Activated CD4-positive, alpha-beta T cell treated with anti-CD3 and anti-CD28 coated beads, Interleukin-2, Interleukin-4, amounts not matched to agents 100 ng/mL and 50 ng/mL, durations not matched to agents 16 hours and 8 hours (primary cell): ENCODE measurements at regions not wholly inside any gene's neighbourhood (a gene's known extent, or its start where the extent isn't known, plus 50 kb on each side); places are given as distances from the start of the nearest gene placed in this dataset.

Experiments used
- DNase-seq: peaks from one replicate; pipeline ENCODE4 v3.0.0-alpha.2; 2020; ENCODE audit warnings: low spot score

- DNase-seq, result peak; percentile 60
Observed at GRCh38 chr18:11553098-11553940, 56.1 kb upstream of the SLC35G4 start.

DNA sequence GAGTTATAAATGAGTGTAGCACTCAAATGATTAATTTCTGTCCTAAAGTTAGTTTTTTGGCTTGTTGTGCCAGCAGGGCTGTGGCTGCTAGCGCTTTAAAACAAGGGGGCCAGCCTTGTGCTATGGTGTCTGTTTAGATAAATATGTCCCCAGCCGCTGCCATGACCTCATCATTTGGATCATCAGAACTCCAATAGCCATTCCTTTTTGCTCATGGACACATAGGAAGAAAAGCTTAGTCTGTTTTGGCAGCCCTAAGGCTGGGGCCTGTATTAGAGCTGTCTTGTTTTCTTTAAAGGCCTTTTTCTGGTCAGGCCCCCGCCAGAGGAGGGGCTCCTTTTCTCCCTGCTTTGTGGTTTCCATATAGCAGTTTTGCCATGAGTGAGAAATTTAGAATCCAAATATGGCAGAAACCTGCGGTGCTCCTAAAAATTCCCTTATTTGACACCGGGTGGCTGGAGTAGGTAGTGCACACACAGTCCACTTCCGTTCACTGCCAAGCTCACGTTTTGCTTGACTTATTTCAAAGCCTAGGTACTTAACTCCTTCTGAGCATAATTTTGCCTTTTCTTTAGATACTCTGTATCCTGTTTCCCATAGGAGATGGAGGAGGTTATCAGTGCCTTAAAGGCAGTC is 60.4 kb upstream of the SLC35G4 start:
- no peak for DNase-seq

DNA sequence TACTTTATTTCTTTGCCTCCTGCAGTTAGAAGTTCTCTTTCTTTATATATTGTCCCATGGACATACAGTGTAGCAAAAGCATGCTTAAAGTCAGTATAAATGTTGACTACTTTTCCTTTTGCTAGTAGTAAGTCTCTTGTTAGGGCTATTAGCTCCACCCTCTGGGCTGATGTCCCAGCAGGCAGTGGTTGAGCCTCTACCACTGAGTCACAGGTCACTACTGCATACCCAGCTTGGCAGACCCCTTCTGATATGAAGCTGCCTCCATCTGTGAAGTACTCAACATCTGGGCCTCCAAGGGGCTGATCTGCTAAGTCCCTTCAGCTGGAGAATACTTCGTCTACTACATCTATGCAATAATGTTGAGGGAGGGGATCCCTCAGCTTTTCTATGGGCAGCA is 61.0 kb upstream of the SLC35G4 start:
- no peak for DNase-seq

DNA sequence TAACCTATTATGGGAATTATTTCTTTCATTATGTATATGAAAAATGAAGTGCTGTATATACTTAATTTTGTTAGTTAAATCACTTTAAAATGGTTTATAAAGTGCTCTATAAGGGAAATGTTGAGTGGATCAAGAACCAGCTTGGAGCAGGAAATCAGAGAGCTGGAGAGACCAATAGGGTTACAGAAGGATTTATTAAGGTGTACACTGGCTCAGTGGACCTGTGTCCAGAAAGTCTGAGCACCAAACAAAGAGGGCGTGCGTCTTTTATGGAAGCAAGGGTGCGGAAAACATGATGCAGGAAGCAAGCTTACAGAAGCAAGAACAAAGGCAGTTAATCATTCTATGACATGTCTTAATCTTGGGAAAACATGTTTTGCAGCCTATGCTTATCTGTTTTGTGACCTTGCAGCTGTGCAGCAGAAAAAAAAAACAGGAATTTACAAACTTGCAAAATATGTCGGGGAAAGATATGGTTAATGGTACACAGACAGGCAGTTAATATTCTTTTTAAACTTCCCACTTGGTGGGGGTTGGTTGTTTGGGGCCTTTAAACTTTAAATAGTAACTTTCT is 65.2 kb upstream of the SLC35G4 start:
- no peak for DNase-seq

- no peak for DNase-seq
Observed at GRCh38 chr18:11541179-11541578, 68.2 kb upstream of the SLC35G4 start.

DNA sequence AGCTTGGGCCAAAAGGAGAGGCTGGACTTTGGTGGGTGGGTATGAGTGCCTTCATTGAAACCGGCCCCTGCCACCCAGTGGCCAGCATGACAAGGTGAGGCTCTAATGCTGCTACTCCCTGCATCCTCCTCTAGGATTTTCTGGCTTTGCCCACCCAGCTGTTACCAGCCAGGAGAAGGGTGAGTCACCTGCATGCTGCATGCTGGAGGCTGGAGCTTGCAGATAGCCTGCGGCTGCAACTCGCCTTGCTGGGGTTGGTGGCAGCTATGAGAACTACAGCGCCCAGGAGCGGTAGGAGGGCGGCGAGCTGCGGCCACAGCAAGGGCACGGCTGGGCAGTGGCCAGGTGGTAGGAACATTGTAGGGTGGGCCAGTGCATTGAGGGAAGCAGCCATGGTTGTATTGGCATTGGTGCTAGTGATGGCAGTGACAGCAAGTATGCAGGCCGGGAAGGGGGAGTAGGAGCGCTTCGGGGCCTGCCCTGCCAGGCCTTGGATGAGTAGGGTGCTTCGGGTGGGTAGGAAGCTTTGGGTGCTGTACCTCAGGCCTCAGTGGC is 75.4 kb upstream of the SLC35G4 start:
- DNase-seq, result no peak

GRCh38 chr18:11533513-11533890 is 75.9 kb upstream of the SLC35G4 start:
- no peak for DNase-seq

DNA sequence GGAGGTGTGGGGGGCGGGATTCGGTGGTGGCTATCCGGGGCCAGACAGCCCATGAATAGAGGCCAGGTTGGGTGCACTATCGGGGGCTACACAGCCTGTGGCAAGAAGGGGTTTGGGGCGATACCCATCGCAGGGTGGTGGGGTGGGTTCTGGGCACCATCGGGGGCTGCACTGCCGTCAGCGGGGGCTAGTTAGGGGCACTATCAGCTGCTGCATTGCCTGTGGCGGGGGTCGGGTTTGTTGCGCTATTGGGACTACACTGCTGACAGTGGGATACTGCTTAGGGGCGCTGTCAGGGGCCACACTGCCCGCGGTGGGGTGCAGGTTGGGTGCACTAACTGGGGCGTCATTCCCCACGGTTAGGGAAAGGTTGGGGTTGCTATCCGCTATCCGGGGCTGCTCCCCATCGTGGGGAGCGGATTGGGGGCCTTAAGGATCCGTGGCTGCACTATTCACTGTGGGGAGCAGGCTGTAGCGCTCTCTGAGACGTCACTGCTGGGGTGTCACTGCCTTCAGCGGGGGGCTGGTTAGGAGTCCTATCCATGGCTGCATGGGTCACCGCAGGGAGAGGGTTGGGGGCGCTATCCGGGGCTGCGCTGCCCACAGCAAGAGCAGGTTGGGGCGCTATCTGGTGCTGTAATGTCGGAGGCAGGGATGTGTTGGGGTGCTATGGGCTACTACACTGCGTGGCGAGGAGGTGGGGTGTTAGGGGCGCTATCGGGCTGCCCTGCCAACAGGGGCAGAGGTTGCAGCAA is 76.5 kb upstream of the SLC35G4 start:
- no peak for DNase-seq

GRCh38 chr18:11529081-11529480 is 80.3 kb upstream of the SLC35G4 start:
- no peak for DNase-seq

- DNase-seq, result no peak
Observed at GRCh38 chr18:11526675-11527074, 82.7 kb upstream of the SLC35G4 start.

DNA sequence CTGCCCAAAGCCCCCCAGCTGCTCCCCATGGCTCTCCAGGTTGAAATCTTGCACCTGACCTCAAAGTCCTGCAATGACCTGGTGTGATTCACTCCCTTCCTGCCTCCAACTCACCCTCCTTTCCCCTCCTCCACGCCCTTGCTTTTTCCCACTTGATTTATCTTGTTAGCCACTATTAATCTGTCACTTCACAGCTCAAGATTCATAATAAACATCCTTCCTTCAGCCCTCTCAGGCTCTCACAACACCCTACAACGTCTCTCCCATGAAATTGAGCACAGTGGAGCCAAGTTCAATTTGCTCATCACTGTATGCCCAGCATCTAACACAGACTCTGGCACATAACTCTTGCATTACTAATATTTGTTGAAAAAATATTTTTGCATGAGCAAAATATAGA is 85.6 kb upstream of the SLC35G4 start:
- no peak for DNase-seq

DNA sequence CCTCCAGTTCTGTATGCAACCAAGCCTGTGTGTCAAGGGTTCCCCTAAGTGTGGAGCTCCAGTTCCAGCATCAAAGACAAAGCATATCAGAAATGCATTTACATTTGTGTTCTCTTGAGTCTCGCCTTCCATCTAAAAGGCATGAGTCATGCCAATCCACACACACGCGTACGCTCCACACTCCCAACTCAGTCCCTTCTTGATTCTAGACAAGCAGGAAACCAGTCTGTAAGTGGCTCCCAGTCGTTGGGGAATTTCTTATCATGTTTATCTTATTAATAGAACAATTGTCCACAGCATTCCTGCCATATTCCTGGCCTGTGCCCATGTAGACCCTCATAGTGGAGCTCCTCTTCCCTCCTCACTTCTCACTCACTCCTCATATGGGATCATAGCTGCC is 86.4 kb upstream of the SLC35G4 start:
- DNase-seq, result no peak

DNA sequence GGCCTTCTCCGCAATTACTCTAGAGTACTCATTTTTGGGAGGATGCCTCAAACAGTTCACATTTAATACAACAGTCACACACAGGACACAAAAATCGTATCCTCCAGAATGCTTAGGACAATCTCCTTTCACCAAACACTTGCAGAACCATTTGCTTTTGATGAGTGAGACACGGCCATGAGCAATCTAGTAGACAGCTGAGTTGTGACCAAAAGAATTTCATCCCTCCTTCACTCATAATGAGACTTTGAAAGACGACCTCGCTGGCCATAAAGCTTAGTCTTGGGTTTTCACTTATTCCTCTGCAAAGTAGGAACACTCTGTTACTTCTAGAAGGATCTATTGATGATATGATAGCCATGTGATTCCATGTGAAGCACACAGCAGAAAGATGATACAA is 87.5 kb upstream of the SLC35G4 start:
- no peak for DNase-seq

- no peak for DNase-seq
Observed at GRCh38 chr18:11520536-11520935, 88.9 kb upstream of the SLC35G4 start.

GRCh38 chr18:11518788-11519685 is 90.4 kb upstream of the SLC35G4 start:
- DNase-seq, result peak; percentile 62

- DNase-seq, result no peak
Observed at GRCh38 chr18:11517704-11518103, 91.7 kb upstream of the SLC35G4 start.

GRCh38 chr18:11516751-11517503 is 92.5 kb upstream of the SLC35G4 start:
- DNase-seq, result no peak

DNA sequence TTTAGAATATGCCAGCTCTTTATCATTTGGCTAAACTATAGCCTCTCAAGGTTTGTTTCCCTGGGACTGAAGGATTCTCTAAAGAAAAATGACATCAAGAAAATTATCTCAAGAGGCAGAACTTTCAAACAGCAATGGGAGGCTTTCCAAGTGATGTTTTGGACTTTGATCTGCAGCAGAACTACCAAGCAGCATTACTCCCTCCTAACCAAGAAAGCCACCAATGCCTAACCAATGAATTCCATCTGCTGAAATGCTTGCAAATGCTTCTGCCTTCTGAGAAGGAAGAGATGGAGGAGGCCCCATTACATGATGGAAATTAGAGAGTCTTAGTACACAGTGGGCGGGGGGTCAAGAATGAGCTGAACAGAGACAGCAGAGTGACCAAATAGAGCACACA is 95.1 kb upstream of the SLC35G4 start:
- no peak for DNase-seq

DNA sequence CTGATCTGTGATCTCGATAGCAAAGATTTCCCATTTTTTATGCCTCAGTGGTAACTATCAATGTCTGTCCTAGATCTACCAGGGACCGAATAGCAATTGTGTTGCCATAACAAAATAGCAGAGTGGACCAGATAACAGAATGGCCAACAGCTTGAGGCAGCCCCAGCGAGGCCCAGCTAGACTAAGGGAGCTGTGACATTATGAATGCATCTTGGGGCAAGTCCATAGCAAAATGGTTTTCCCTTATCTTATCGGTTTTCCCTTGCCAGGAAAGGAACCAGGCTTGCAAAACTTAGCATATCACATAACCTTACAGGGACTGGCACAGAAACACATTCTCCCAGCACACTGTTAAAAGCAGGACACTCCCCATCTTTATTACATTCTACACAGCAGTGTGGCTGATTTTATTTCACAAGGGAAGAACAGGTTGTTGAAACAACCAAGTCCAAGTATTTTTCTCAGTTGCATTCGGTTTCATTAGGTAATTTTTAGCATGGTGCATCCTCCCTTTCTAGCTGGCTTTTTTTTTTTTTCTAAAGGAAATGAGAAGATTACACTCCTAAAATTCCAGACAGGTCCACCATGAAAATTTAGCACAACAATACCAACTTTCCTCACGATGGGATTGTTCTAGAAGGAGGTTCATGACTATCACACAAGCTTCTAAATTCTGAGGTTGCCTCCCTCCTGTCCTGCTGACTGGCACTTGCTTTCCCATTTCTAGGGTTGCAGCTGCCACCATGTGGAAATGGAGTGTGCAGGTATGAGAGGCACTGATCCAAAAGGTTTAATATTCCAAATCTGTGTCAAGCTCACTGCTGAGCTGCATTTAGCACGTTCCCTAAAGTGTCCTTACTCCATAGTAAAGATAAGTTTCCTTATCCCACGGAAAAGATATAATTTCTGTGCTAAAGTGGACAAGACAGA is 97.0 kb upstream of the SLC35G4 start:
- no peak for DNase-seq
